K562 (cell line): ENCODE measurements at regions not wholly inside any gene's neighbourhood (a gene's known extent, or its start where the extent isn't known, plus 50 kb on each side); places are given as distances from the start of the nearest gene placed in this dataset.

ENCODE experiments used
- ATAC-seq: fragments of 200-7000 bp; cut with Tn5 transposase; 3 replicates; pipeline ENCODE4 v1.9.1; 2020; ENCODE audit warnings: moderate library complexity
- BruUV-seq: library from RNA; stranded (reverse); fragments of 400-500 nt; replicated peaks from 2 replicates; lab custom pipeline; 2021; lab: Mats Ljungman, UMichigan
- CTCF ChIA-PET: fragments of 300-600 bp; formaldehyde crosslinking; extraction: SDS; loops from one replicate; lab custom pipeline; 2021; ENCODE audit warnings: low intra/inter-chr PET ratio; lab: Yijun Ruan, JAX
- POLR2A ChIA-PET: fragments of 300-600, 350-650 bp; sonication (Branson Sonifier 250); formaldehyde crosslinking; extraction: SDS; loops from one replicate; lab custom pipeline; 2021; ENCODE audit warnings: antibody characterized with exemption, inconsistent platforms; lab: Yijun Ruan, JAX
- DNase-seq, 4 experiments: peaks; one replicate each; pipeline versions ENCODE4 v3.0.0 to v3.0.0-alpha.2; 2011 to 2018; ENCODE audit warnings: low spot score in 3 of 4, mixed read lengths in 3 of 4; ENCODE audit errors: extremely low read depth in 1 of 4
- FAIRE-seq: peaks from 2 replicates; lab custom pipeline; 2011; peaks lifted over from hg19 to GRCh38; lab: Jason Lieb, UNC
- H2AFZ ChIP-seq: 2 replicates; pipeline ENCODE4 v1.6.0; 2011; ENCODE audit warnings: low read depth, low read length, control low read depth, inconsistent platforms
- H3K27ac ChIP-seq: fragments of 200-600 bp; 3 replicates; pipeline ENCODE4 v1.8.0; 2011; ENCODE audit warnings: low read depth, mild to moderate bottlenecking, control low read depth, inconsistent platforms, low read length, moderate library complexity, mixed read lengths; ENCODE audit errors: extremely low read depth
- H3K27me3 ChIP-seq, 2 experiments: fragments of 300-600 bp in 1 of 2; 2 replicates in 1 of 2; 3 replicates in 1 of 2; pipeline versions ENCODE4 v1.6.0 to v1.8.0; 2011; ENCODE audit warnings: inconsistent platforms in 2 of 2, low read length in 2 of 2, mild to moderate bottlenecking in 1 of 2, mixed read lengths in 1 of 2, moderate library complexity in 1 of 2; ENCODE audit not compliant: control insufficient read depth in 2 of 2, insufficient read depth in 2 of 2
- H3K36me3 ChIP-seq: fragments of 300-600 bp; 3 replicates; pipeline ENCODE4 v1.8.0; 2011; ENCODE audit warnings: mild to moderate bottlenecking, low read length, inconsistent platforms; ENCODE audit not compliant: control insufficient read depth, insufficient read depth
- H3K4me1 ChIP-seq, 2 experiments: fragments of 200-600 bp in 1 of 2; replicated peaks in 1 of 2; 2 replicates in 1 of 2; 3 replicates in 1 of 2; pipeline versions ENCODE4 v1.5.1 to v1.8.0; 2011; ENCODE audit warnings: inconsistent platforms in 2 of 2, low read length in 2 of 2, mild to moderate bottlenecking in 1 of 2, mixed read lengths in 1 of 2, moderate library complexity in 1 of 2; ENCODE audit not compliant: control insufficient read depth in 2 of 2, insufficient read depth in 2 of 2
- H3K4me2 ChIP-seq: 2 replicates; pipeline ENCODE4 v1.6.1; 2011; ENCODE audit warnings: low read length, control low read depth, inconsistent platforms, mixed read lengths; ENCODE audit not compliant: insufficient read depth
- H3K4me3 ChIP-seq: fragments of 200-600 bp; sonication (generic), shearing (Covaris generic); 2 replicates; pipeline ENCODE4 v1.5.1; 2016; ENCODE audit warnings: control low read depth, inconsistent platforms
- H3K79me2 ChIP-seq: fragments of 200-600 bp; 3 replicates; pipeline ENCODE4 v1.8.0; 2011; ENCODE audit warnings: low read length, inconsistent platforms; ENCODE audit not compliant: control insufficient read depth, insufficient read depth
- H3K9ac ChIP-seq, 2 experiments: 2 replicates each; pipeline versions ENCODE4 v1.6.0 to v1.6.1; 2011; ENCODE audit warnings: low read depth in 2 of 2, low read length in 2 of 2, control low read depth in 1 of 2, inconsistent platforms in 1 of 2, mild to moderate bottlenecking in 1 of 2, mixed read lengths in 1 of 2; ENCODE audit not compliant: insufficient read depth in 1 of 2
- H3K9me1 ChIP-seq: one replicate; pipeline ENCODE4 v1.6.0; 2011; ENCODE audit warnings: inconsistent platforms, mild to moderate bottlenecking, low read length, moderate library complexity; ENCODE audit not compliant: control insufficient read depth, insufficient read depth
- H3K9me3 ChIP-seq: replicated peaks from 2 replicates; pipeline ENCODE4 v1.5.1; 2011; ENCODE audit warnings: low read depth, low read length, inconsistent platforms; ENCODE audit not compliant: control insufficient read depth, insufficient read depth
- H4K20me1 ChIP-seq: replicated peaks from 2 replicates; pipeline ENCODE4 v1.6.1; 2011; ENCODE audit warnings: low read length, inconsistent platforms, mixed read lengths; ENCODE audit not compliant: control insufficient read depth, insufficient read depth
- BHLHE40 ChIP-seq: IDR thresholded peaks from 2 replicates; pipeline ENCODE4 v1.6.1; 2011; ENCODE audit warnings: low read length, improper control_type of control experiment
- CC2D1A ChIP-seq: fragments of 450-650 bp; IDR thresholded peaks from 2 replicates; pipeline ENCODE4 v1.6.1; 2017; ENCODE audit warnings: mild to moderate bottlenecking
- HNRNPUL1 ChIP-seq: fragments of 200-400 bp; formaldehyde crosslinking; IDR thresholded peaks from 2 replicates; pipeline ENCODE4 v1.6.1; 2017; ENCODE audit warnings: low read length
- JUNB ChIP-seq: fragments of 450-650 bp; formaldehyde crosslinking; conservative IDR thresholded peaks from 2 replicates; pipeline ENCODE4 v1.4.0; 2020; ENCODE audit warnings: mild to moderate bottlenecking
- KLF16 ChIP-seq: IDR thresholded peaks from 2 replicates; pipeline ENCODE4 v1.6.1; 2016; ENCODE audit warnings: antibody characterized with exemption
- NCOA6 ChIP-seq: fragments of 450-650 bp; IDR thresholded peaks from 2 replicates; pipeline ENCODE4 v1.6.1; 2017; ENCODE audit warnings: mild to moderate bottlenecking
- PHB2 ChIP-seq: fragments of 450-650 bp; IDR thresholded peaks from 2 replicates; pipeline ENCODE4 v1.6.1; 2017; ENCODE audit warnings: low read depth
- ZNF232 ChIP-seq: sonication (generic); formaldehyde crosslinking; IDR thresholded peaks from 2 replicates; pipeline ENCODE4 v1.8.0; 2022; ENCODE audit warnings: mild to moderate bottlenecking, missing genetic modification reagents
- WGBS: fragments of 100-300 bp; shearing (Covaris generic); methylation state at CpG from one replicate; pipeline ENCODE4 v1.1.6; 2016; ENCODE audit warnings: low coverage, mixed read lengths; ENCODE audit not compliant: insufficient coverage; ENCODE audit errors: missing lambda C conversion rate; 5-methylcytosine and 5-hydroxymethylcytosine counted together
- in situ Hi-C: fragments of 300-500 bp; cut with MboI; formaldehyde crosslinking; loops from 4 replicates; pipeline ENCODE4 v1.15.0; 2018; ENCODE audit warnings: inconsistent platforms, mixed read lengths
- intact Hi-C: fragments of 100-400 bp; cut with micrococcal nuclease; formaldehyde crosslinking; loops from 2 replicates; pipeline ENCODE4 v1.14.2; 2022
- TF ChIP-seq, protein P1 (sequence below): conservative IDR thresholded peaks from 2 replicates; pipeline ENCODE4 v1.6.1; 2011; ENCODE audit warnings: low read depth, mild to moderate bottlenecking, low read length; ENCODE audit not compliant: control insufficient read depth

DNA sequence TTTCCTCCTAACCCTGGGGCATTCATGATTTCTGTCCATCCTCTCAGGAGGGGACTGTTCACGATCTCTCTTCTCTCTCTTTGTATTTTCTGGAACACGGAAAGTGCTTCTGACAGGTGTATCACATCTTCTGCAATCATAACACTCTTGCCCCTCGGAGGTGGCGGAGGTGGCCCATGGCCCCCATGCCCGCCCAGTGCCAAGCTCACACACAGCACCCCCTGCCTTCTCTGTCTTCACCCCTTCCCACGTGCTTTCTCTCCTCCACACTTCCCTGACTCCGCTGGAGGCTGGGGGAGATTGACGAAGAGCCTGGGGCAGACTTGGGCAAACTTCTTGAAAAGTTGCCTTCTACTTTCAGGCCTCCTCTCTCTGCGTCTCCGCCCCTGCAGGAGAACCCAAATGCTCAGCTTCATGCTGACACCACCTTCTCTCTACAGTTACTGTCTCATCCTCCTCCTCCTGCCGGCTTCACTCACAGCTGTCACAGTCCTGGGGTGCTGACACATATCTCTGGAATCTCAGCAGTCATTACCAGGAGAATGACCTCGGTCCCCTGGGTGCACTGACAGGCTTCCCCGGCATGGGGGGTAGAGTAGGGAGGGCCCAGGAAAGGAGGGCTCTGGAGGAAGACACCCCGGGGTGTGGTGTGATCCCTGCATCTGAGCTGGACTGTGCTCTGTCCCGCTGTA, 127.1 kb downstream of the ENGASE start:
- Histone ChIP-seq H3K9me3 (no peaks in the 10 kb centered on the region), H3K27me3 (peaks cover 2 to 44% of the 10 kb centered on the region in 2 experiments; a peak in 4 of 5 replicates), H3K36me3 (no peaks in the 10 kb centered on the region), H3K79me2 (no peaks in the 10 kb centered on the region), H3K9me1 (no peaks in the 10 kb centered on the region), H3K4me2 (no peak overlapping the region), H4K20me1 (no peaks in the 10 kb centered on the region; the same call in 1 of the 2 replicates), H3K27ac (no peak overlapping the region), H3K9ac (no peak overlapping the region), H3K4me3 (no peak overlapping the region), H2AFZ (no peak overlapping the region), H3K4me1 (no peaks in the 10 kb centered on the region)
- 2% methylated on average over 14 of the region's 15 CpGs for WGBS
- intact Hi-C loops (no loop called here), in situ Hi-C loops (no loop called here)
- FAIRE-seq (no peak), DNase-seq (no peak), ATAC-seq (no peak)
- TF ChIP-seq NCOA6 (no peak), CC2D1A (no peak), JUNB (CRISPR knock-in tag) (no peak), HNRNPUL1 (no peak), ZNF232 (CRISPR knock-in tag) (no peak), PHB2 (no peak), BHLHE40 (no peak), KLF16 (no peak)
- TF ChIP-seq, protein P1, sequence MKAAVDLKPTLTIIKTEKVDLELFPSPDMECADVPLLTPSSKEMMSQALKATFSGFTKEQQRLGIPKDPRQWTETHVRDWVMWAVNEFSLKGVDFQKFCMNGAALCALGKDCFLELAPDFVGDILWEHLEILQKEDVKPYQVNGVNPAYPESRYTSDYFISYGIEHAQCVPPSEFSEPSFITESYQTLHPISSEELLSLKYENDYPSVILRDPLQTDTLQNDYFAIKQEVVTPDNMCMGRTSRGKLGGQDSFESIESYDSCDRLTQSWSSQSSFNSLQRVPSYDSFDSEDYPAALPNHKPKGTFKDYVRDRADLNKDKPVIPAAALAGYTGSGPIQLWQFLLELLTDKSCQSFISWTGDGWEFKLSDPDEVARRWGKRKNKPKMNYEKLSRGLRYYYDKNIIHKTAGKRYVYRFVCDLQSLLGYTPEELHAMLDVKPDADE: no peak
- ChIA-PET POLR2A (interaction anchor here (0.7 kb wide), 1 partner anchor 10 kb away, joined by 3 read pairs; no protein-coding TSS in a partner anchor), CTCF (no interaction called here)
- BruUV-seq: no TSS peak
